ENCODE measurements at regions not wholly inside any gene's neighbourhood (a gene's known extent, or its start where the extent isn't known, plus 50 kb on each side); places are given as distances from the start of the nearest gene placed in this dataset.

DNA sequence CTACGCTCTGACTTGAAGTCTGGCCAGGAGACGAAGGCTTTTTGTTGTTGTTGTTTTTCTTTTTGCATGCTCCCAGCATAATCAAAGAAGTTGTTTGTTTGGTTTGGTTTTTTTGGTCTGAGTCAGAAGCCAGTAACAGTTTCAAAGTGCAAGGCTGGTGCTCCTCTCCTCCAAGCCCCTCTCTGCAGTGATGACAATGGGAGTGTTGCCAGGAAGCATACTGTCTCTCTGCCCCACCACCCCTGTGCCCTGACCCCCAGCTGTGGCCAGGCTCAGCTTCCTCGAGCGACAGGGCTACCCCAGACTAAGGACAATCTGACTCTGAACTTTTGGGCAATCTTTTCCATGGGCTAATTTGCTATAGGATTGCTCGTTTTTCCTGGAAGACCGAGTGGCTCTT lies 173.8 kb upstream of the PITX1 start:
- no peak for TF ChIP-seq EP300 (IDR thresholded peaks at IDR 0.05)
- no peak for TF ChIP-seq POLR2AphosphoS5 (IDR thresholded peaks at IDR 0.05)
- no peak for TF ChIP-seq POLR2A (IDR thresholded peaks at IDR 0.05)
- TF ChIP-seq, protein P1, sequence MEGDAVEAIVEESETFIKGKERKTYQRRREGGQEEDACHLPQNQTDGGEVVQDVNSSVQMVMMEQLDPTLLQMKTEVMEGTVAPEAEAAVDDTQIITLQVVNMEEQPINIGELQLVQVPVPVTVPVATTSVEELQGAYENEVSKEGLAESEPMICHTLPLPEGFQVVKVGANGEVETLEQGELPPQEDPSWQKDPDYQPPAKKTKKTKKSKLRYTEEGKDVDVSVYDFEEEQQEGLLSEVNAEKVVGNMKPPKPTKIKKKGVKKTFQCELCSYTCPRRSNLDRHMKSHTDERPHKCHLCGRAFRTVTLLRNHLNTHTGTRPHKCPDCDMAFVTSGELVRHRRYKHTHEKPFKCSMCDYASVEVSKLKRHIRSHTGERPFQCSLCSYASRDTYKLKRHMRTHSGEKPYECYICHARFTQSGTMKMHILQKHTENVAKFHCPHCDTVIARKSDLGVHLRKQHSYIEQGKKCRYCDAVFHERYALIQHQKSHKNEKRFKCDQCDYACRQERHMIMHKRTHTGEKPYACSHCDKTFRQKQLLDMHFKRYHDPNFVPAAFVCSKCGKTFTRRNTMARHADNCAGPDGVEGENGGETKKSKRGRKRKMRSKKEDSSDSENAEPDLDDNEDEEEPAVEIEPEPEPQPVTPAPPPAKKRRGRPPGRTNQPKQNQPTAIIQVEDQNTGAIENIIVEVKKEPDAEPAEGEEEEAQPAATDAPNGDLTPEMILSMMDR (IDR thresholded peaks at IDR 0.05) = no peak
